H1 (cell line): ENCODE measurements at regions not wholly inside any gene's neighbourhood (a gene's known extent, or its start where the extent isn't known, plus 50 kb on each side); places are given as distances from the start of the nearest gene placed in this dataset.

Experiments
- CTCF ChIA-PET: fragments of 300-600 bp; sonication (Branson Sonifier 250); formaldehyde crosslinking; loops from one replicate; lab custom pipeline; 2021; ENCODE audit not compliant: partially characterized antibody; lab: Charles Lee
- POLR2A ChIA-PET: fragments of 300-600 bp; sonication (Branson Sonifier 250); formaldehyde crosslinking; loops from one replicate; lab custom pipeline; 2021; ENCODE audit warnings: inconsistent platforms; ENCODE audit not compliant: partially characterized antibody; lab: Charles Lee
- DNase-seq, 2 experiments: peaks; one replicate each; pipeline versions ENCODE4 v3.0.0 to v3.0.0-alpha.2; 2010 to 2022; ENCODE audit warnings: low spot score in 2 of 2, low read depth in 1 of 2, mixed read lengths in 1 of 2
- FAIRE-seq: peaks from 2 replicates; lab custom pipeline; 2011; peaks lifted over from hg19 to GRCh38; lab: Jason Lieb, UNC
- H2AFZ ChIP-seq: 2 replicates; pipeline ENCODE4 v1.8.1; 2012; ENCODE audit warnings: low read length, inconsistent platforms
- H2AK5ac ChIP-seq: 2 replicates; pipeline ENCODE4 v1.6.1; 2013; ENCODE audit warnings: low read depth, low read length
- H2BK120ac ChIP-seq: replicated peaks from 2 replicates; pipeline ENCODE3; 2013; ENCODE audit warnings: low read depth, low read length, inconsistent platforms
- H2BK12ac ChIP-seq: 2 replicates; pipeline ENCODE4 v1.6.1; 2013; ENCODE audit warnings: low read depth, low read length
- H2BK15ac ChIP-seq: 2 replicates; pipeline ENCODE4 v1.6.1; 2013; ENCODE audit warnings: low read length
- H2BK20ac ChIP-seq: 2 replicates; pipeline ENCODE4 v1.6.1; 2013; ENCODE audit warnings: low read length
- H2BK5ac ChIP-seq: 2 replicates; pipeline ENCODE4 v1.6.1; 2013; ENCODE audit warnings: low read depth, low read length
- H3K14ac ChIP-seq: 2 replicates; pipeline ENCODE4 v1.6.1; 2013; ENCODE audit warnings: inconsistent platforms; ENCODE audit not compliant: insufficient read length
- H3K18ac ChIP-seq: 2 replicates; pipeline ENCODE4 v1.6.1; 2013; ENCODE audit warnings: low read length; ENCODE audit errors: extremely low read depth
- H3K23ac ChIP-seq: 2 replicates; pipeline ENCODE4 v1.6.1; 2013; ENCODE audit warnings: inconsistent platforms; ENCODE audit not compliant: insufficient read length
- H3K23me2 ChIP-seq: 2 replicates; pipeline ENCODE4 v1.6.1; 2013; ENCODE audit warnings: low read depth, low read length
- H3K27ac ChIP-seq: 2 replicates; pipeline ENCODE4 v1.6.1; 2011; ENCODE audit warnings: low read depth, low read length, inconsistent platforms
- H3K27me3 ChIP-seq, 4 experiments: replicated peaks in 1 of 4; 1 replicate in 1 of 4; 2 replicates in 3 of 4; pipeline versions ENCODE4 v1.6.1 to v1.8.1; 2011 to 2013; ENCODE audit warnings: low read length in 3 of 4, mild to moderate bottlenecking in 3 of 4, inconsistent platforms in 2 of 4, mixed read lengths in 2 of 4, moderate library complexity in 1 of 4; ENCODE audit not compliant: control insufficient read depth in 3 of 4, insufficient read depth in 3 of 4; ENCODE audit errors: extremely low read depth in 1 of 4
- H3K36me3 ChIP-seq, 4 experiments: 2 replicates each; pipeline versions ENCODE4 v1.6.1 to v1.8.1; 2011 to 2013; ENCODE audit warnings: mild to moderate bottlenecking in 4 of 4, low read length in 3 of 4, moderate library complexity in 2 of 4, control low read depth in 1 of 4, inconsistent platforms in 1 of 4; ENCODE audit not compliant: insufficient read depth in 4 of 4, control insufficient read depth in 2 of 4
- H3K4ac ChIP-seq: replicated peaks from 2 replicates; pipeline ENCODE3; 2013; ENCODE audit warnings: low read length, low read depth, mixed read lengths, inconsistent platforms; ENCODE audit not compliant: insufficient read length
- H3K4me1 ChIP-seq, 4 experiments: replicated peaks in 1 of 4; 1 replicate in 1 of 4; 2 replicates in 3 of 4; pipeline versions ENCODE4 v1.6.1 to v1.8.1; 2011 to 2013; ENCODE audit warnings: low read length in 3 of 4, inconsistent platforms in 2 of 4, mixed read lengths in 1 of 4; ENCODE audit not compliant: insufficient read depth in 4 of 4, control insufficient read depth in 3 of 4
- H3K4me2 ChIP-seq, 2 experiments: 2 replicates each; pipeline versions ENCODE4 v1.6.1 to v1.8.1; 2011 to 2013; ENCODE audit warnings: low read depth in 2 of 2, low read length in 2 of 2, control low read depth in 1 of 2, inconsistent platforms in 1 of 2, mild to moderate bottlenecking in 1 of 2; ENCODE audit not compliant: insufficient read depth in 1 of 2
- H3K4me3 ChIP-seq, 4 experiments: fragments of 200-600, 300-600 bp in 1 of 4; sonication (generic), shearing (Covaris generic), sonication (Bioruptor Twin) in 1 of 4; 2 replicates each; pipeline versions ENCODE4 v1.5.1 to v1.8.1; 2011 to 2016; ENCODE audit warnings: low read length in 4 of 4, low read depth in 3 of 4, control low read depth in 2 of 4, inconsistent platforms in 2 of 4, mild to moderate bottlenecking in 2 of 4, mixed read lengths in 1 of 4, moderate library complexity in 1 of 4; ENCODE audit not compliant: insufficient read depth in 2 of 4; ENCODE audit errors: extremely low read depth in 1 of 4
- H3K56ac ChIP-seq: replicated peaks from 2 replicates; pipeline ENCODE3; 2013; ENCODE audit warnings: low read depth, mild to moderate bottlenecking, mixed read lengths, low read length, inconsistent platforms; ENCODE audit not compliant: insufficient read length
- H3K79me1 ChIP-seq: 2 replicates; pipeline ENCODE4 v1.6.1; 2013; ENCODE audit warnings: low read depth, low read length, control low read depth
- H3K79me2 ChIP-seq, 2 experiments: 2 replicates each; pipeline versions ENCODE4 v1.6.1 to v1.8.1; 2012 to 2013; ENCODE audit warnings: low read length in 2 of 2, mild to moderate bottlenecking in 2 of 2, inconsistent platforms in 1 of 2; ENCODE audit not compliant: insufficient read depth in 2 of 2, control insufficient read depth in 1 of 2
- H3K9ac ChIP-seq, 4 experiments: replicated peaks in 1 of 4; 1 replicate in 1 of 4; 2 replicates in 3 of 4; pipeline versions ENCODE4 v1.6.1 to v1.8.1; 2011 to 2013; ENCODE audit warnings: low read depth in 3 of 4, low read length in 3 of 4, control low read depth in 2 of 4, mild to moderate bottlenecking in 2 of 4, moderate library complexity in 2 of 4, inconsistent platforms in 1 of 4; ENCODE audit errors: extremely low read depth in 1 of 4
- H3K9me3 ChIP-seq, 2 experiments: 2 replicates each; pipeline versions ENCODE4 v1.6.1 to v1.8.1; 2012 to 2013; ENCODE audit warnings: mild to moderate bottlenecking in 2 of 2, moderate library complexity in 2 of 2, control low read depth in 1 of 2, inconsistent platforms in 1 of 2, low read depth in 1 of 2, low read length in 1 of 2, mixed read lengths in 1 of 2; ENCODE audit not compliant: insufficient read depth in 2 of 2
- H4K20me1 ChIP-seq, 2 experiments: replicated peaks in 1 of 2; 2 replicates each; pipeline versions ENCODE3 to v1.8.1; 2011 to 2013; ENCODE audit warnings: inconsistent platforms in 2 of 2, low read length in 2 of 2, mild to moderate bottlenecking in 1 of 2; ENCODE audit not compliant: insufficient read depth in 2 of 2, control insufficient read depth in 1 of 2
- H4K5ac ChIP-seq: 2 replicates; pipeline ENCODE4 v1.6.1; 2013; ENCODE audit warnings: low read length, low read depth, mixed read lengths, inconsistent platforms; ENCODE audit not compliant: insufficient read length
- H4K8ac ChIP-seq: 2 replicates; pipeline ENCODE4 v1.8.0; 2013; ENCODE audit warnings: mild to moderate bottlenecking, moderate library complexity, low read length, inconsistent platforms; ENCODE audit not compliant: insufficient read depth; ENCODE audit errors: extremely low read depth
- H4K91ac ChIP-seq: replicated peaks from 2 replicates; pipeline ENCODE3; 2013; ENCODE audit warnings: low read length, mixed read lengths, inconsistent platforms; ENCODE audit not compliant: insufficient read length
- WGBS, 2 experiments: shearing (Covaris generic) in 1 of 2; methylation state at CpG; one replicate each; pipeline versions ENCODE4 v1.1.6 to v1.1.7; 2013 to 2015; ENCODE audit warnings: low lambda C conversion rate in 2 of 2, mixed read lengths in 2 of 2, inconsistent platforms in 1 of 2, low coverage in 1 of 2, missing lambda C conversion rate in 1 of 2; ENCODE audit not compliant: insufficient replicate concordance in 2 of 2, insufficient coverage in 1 of 2, insufficient read length in 1 of 2; ENCODE audit errors: extremely low coverage in 1 of 2, missing lambda C conversion rate in 1 of 2; 5-methylcytosine and 5-hydroxymethylcytosine counted together

DNA sequence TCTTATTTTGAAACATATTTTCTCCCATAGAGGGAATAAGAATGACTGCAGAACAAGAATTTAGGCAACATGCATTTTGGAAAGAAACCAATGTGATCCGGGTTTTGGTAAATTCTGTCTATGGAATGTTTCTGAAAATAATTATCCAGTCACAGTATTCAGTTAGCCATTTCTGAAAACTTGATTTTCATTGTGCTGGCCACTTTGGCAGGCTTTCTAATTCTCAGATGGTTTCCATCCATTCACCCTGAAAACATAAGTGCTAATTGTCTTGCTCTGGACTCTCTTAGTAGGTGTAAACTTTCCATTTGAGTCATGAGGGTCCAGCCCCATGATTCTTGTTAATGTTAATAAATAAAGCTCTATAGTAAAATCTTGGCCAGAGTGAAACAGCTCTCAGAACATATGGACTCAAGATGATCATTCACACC lies 176.5 kb downstream of the RBM43 start:
- CTCF ChIA-PET, result interaction anchor here (0.6 to 2.3 kb wide), 7 partner anchors 11 to 346 kb away, joined by 3 to 6 read pairs (median 3); no protein-coding TSS in a partner anchor
- H4K8ac ChIP-seq, result no peak overlapping the region

More for the DNA sequence above, 176.5 kb downstream of the RBM43 start:
- Histone ChIP-seq H3K56ac (no peak overlapping the region), H2BK12ac (no peak overlapping the region), H3K18ac (no peak overlapping the region), H3K23me2 (no peaks in the 10 kb centered on the region), H3K9me3 (no peaks in the 10 kb centered on the region), H3K79me1 (no peaks in the 10 kb centered on the region), H4K5ac (no peak overlapping the region), H3K9ac (no peak overlapping the region), H3K36me3 (no peaks in the 10 kb centered on the region), H3K4me3 (no peak overlapping the region), H2BK120ac (no peak overlapping the region), H2BK20ac (no peak overlapping the region), H3K27me3 (no peaks in the 10 kb centered on the region), H2BK5ac (no peak overlapping the region), H3K27ac (no peak overlapping the region), H2BK15ac (no peak overlapping the region), H3K79me2 (no peaks in the 10 kb centered on the region), H3K23ac (no peak overlapping the region), H3K4ac (no peak overlapping the region), H3K4me1 (peaks cover 0 to 8% (median 1%) of the 10 kb centered on the region in 4 experiments; a peak in 2 of 7 replicates), H3K4me2 (no peak overlapping the region), H4K20me1 (no peaks in the 10 kb centered on the region), H2AK5ac (no peak overlapping the region), H3K14ac (no peak overlapping the region), H4K91ac (no peak overlapping the region), H2AFZ (no peak overlapping the region)
- DNase-seq, result no peak
- POLR2A ChIA-PET, result interaction anchor here (1.4 kb wide), 1 partner anchor 10 kb away, joined by 3 read pairs; no protein-coding TSS in a partner anchor
- WGBS, 2 experiments, result 83% methylated on average over 1 of the region's 1 CpG; no CpG with 5 or more reads in 1 of the 2 experiments
- FAIRE-seq, result no peak
